ENCODE measurements at regions not wholly inside any gene's neighbourhood (a gene's known extent, or its start where the extent isn't known, plus 50 kb on each side); places are given as distances from the start of the nearest gene placed in this dataset.
"Not testable (repeated sequence)": the region's sequence is repeated elsewhere in the genome, so short reads cannot be mapped to it uniquely, and the experiment has no call there.

DNA sequence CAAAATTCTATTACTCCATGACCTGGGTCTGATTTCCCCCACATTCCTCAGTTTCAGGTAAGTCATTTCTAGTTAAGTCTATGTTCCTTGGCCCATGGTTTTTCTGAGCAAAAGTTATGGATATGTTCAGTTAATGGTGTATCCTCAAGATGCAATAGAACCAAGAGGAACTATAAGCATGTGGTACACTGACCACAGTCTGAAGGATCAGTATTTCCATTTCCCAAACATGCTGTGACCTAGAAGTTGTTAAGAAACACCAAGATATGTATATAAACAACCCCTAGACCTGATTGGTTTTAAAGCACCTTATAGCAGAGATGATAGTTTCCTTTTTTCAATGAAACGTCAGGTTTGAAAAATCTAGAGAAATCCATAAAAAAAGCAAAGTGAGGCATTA, 94.2 kb upstream of the ABCB5 start:
- DNase-seq = no peak

DNA sequence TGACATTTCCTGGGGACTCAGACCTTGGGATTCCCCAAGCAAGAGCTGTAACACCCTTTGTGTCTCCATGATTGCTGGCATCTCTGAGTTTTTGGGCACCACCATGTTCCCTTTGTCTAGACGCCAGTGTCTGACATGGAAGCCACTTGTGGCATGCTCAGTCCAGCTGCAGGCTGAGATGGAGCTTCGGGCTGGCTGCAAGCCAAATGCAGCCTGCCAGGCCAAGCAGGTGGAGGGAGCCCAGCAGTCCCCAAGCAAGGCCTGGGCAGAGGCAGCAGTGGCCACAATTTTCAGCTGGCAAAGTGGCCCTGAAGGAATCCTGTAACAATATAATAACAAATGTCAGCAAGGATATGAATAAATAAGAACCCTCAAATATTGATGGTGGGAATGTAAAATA, 86.2 kb upstream of the ABCB5 start:
- no peak for DNase-seq

DNA sequence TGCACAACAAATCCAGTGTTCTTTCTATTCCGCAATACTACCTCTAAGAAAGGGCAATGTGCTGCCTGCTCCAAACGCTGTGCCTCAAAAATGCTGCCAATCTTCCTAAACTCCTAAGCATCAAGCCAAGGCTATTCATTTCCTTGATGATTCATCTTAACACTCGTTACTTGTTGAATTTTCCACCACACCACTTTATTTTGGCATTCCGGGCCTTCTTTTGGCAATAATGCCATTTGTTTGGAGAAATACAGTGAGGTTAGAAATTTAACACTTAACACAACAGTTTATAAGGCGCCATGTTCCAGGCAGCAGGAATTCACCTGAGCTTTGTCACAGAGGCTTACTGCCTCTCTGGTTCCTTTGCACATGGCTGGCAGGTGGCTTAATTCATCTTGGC, 82.6 kb upstream of the ABCB5 start:
- no peak for DNase-seq

DNA sequence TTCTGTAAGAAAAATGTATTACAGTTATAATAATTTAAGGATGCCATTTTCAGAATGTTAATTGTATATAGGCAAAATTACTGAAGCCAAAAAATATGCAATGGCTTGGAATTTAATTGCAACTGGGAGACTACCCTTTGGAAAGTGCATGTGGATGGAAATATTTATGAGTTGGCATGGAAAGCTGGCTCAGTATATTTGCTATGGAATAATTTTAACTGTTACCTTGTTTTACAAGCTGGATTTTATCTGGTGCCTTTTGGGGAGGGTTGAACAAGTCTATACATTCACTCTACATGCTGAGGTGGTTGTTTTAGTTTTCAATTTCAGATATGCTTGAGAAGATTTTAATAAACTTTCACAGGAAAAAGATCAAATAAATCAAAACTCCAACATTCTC, 80.9 kb upstream of the ABCB5 start:
- DNase-seq = no peak

DNA sequence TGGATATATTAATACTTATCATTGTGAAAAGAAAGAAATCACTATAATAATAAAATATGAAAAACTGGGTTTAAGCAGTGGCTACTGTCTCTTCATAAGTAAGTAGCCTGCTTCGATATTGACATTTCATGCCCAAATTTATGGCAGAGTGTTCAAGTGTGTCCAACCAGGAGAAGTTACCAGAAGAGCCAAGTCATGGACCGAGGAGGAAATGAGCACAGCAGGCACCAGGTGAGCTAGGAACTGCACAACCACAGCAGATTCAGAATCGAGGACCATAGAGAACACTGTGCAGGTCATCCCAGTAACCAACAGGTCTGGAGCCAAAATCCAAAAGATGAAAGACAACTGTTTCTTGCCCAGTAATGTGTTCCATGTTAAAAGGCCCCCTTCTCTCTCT, 79.9 kb upstream of the ABCB5 start:
- no peak for DNase-seq

DNA sequence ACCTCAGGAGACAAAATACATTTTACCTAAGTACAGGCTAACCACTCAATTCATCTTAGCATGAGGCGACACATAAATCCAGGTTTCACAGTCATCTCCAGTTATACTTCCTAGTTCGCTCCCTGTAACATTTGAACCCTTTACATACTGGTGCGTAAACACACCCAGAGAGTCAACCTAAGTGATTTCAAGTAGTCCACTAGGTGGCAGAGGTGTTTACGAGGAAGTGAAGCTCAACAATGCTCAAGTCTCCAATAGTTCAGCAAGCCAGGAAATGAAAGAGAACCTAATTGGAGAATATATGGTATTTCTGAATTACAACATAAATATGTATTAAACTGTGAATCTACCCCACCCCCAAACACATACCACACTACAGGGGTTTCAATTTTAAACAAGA, 76.3 kb upstream of the ABCB5 start:
- DNase-seq = no peak

DNA sequence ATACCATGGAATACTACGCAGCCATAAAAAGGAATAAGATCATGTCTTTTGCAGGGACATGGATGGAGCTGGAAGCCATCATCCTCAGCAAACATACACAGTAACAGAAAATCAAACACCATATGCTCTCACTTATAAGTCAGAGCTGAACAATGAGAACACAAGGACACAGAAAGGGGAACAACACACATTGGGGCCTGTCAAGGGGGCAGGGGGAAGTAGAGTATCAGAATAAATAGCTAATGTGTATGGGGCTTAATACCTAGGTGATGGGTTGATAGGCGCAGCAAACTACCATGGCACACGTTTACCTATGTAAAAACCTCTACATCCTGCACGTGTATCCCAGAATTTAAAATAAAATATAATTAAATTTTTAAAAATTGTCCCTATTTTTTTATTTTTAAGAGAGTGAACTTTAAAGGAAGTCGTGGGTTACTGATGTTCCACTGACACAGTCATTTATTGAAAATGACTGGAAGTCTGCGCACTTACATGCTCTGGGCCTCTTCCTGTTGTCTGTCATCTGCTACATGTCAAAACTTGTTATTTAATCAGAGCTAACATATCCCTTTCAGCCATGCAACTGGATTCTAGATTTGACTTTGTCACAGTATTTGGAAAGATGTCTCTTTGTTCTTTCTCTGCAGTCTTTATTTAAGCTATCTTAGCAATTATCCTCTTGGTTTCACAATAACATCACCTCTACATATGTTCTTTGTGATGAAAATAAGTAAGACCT, 73.7 kb upstream of the ABCB5 start:
- no peak for DNase-seq

DNA sequence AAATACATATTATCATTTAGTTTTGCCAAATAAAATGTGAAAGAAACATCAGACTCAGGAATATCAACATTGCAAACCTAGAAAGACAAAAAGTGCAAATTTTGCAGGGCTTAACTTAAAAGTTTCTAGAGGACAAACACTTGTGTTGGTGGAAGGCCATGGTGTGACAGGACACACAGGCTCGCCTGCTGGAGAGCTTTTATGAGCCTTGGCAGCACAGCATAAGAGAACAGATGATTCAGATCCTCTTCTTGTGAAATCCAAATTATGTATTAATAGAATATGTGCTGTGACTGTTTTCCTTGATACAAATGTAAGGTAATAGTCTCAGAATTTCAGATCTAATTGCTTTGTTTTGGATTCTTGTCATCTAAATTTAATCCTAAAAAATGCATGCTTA, 72.9 kb upstream of the ABCB5 start:
- no peak for DNase-seq

DNA sequence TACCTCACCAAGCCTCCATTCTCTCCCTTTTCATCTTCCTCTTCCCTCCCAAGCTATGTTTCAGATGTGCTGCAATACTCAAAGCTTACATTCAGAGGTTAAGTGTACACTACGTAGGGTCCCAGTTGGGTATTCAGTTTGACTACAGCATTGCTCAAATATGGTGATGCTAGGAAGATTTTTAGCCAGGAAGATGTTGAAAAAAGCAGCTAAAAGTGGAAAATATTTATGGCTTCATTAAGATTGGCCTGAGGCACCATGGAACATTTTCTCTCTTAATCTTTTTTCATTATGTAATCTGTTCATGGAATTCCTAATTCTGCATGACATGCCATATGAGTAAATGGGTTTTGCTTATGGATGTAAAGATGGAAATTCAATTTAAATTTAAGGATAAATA, 72.0 kb upstream of the ABCB5 start:
- no peak for DNase-seq

DNA sequence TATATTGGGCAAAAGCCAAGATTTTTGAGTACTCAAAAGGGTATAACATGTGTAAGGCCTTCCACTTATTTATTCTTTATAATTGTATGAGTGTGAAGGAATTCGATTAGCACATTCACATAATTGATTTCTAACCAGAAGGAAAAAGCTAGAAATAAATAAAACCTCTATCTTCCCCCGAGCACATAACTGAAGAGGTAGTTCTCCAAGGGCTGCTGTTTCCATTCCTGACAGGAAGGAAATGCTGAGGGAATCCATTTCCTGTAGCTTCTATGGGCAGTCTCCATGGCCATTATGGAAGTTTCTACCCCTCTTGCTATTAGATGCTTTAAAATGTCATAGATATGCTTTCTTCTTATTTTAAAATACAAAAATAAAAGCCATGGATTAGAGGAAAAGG, 70.5 kb upstream of the ABCB5 start:
- DNase-seq = no peak

DNA sequence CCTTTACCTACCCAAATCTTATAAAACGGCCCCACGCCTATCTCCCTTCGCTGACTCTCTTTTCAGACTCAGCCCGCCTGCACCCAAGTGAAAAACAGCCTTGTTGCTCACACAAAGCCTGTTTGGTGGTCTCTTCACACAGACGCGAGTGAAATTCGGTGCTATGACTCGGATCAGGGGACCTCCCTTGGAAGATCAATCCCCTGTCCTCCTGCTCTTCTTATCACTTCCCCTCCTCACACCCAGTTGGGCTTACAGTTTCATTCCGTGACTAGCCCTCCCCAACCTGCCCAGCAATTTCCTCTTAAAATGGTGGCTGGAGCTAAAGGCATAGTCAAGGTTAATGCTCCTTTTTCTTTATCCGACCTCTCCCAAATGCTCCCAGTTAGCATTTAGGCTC, 68.5 kb upstream of the ABCB5 start:
- DNase-seq = not testable (repeated sequence)

DNA sequence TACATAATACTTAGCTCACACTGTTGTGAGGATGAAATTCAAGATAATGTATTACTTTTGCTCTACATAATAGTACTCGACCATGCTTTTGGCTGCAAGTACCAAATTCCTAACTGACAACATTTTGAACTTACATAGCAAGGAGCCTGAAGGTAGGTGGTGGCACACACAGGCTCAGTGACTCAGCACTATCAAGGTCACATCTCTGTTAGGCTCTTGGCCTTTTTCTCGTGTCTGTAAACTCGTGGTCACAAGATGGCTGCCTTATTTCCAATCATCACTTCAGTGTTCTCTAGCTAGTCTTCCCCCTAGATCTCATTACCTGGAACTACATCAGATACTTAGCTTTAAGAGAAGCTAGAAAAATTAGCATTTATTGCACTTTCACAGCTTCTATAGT, 61.4 kb upstream of the ABCB5 start:
- DNase-seq = no peak

DNA sequence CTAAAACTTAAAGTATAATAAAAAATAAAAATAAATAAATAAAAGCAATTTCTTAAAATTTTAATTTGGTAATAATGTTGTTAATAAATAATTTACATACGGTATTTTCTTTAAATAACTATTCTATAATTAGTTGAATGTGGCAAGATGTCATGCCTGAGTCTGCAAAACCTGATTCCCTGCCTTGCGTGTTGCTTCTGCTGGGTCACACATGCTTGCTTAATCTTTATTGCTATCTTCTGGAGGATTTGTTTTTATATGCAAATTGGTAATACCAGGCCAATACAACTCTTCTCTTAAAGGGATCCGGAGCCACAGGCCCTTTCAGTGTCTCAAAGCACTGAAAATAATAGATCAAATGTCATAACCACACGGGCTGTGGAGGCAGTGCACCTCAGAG, 59.4 kb upstream of the ABCB5 start:
- no peak for DNase-seq

DNA sequence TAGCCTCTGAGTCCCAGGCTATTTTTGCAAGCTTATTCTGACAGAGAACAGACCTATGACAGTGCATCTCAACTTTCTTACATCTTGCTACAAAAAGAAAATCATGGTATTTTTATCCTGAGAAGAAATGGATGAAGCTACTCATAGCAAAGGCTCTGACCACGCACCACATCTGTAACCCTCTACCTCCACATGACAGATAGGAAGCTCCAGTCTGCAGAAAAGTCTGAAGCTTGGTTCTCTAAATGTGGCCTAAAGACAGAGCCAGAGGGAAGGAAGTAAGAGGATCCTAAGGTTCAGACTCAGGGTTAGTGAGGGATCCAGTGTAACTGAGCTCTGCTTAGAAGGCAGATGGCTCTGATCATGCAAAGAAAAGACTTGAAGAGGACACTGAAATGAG, 58.4 kb upstream of the ABCB5 start:
- DNase-seq = no peak

DNA sequence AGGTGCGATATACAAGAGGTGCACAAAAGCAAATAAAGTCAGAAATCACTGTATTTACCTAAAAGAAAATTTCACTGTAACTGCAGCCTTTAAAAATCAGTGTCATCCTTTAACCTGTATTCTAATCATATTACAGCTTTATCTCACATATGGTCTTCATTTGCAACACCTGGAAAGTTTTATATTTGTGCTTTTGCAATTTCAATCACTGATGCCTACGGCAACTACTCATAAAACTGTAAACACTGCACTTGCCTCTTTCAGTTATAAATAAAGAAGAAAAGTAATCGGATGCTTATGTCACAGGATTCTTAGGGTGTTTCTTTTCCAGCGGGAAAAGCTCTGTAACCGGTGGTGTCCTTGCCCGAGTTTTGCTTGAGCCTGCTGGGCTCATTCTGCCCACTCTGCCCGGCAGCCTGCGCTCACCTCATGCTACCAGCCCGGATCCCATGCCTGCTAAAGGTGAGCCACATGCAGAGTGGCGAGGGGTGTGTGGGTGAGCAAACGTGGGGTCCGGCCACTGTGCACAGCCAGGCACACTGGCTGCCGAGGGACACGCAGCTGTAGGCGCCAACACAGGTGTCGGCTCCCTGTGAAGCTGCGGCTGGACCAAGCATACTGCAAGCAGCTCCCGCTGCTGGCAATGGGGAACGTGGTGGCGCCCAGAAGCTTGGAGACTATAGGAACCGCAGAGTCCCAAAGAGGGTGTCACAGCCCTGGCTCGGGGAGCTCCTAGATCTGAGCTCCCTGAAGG, 56.3 kb upstream of the ABCB5 start:
- DNase-seq = no peak

DNA sequence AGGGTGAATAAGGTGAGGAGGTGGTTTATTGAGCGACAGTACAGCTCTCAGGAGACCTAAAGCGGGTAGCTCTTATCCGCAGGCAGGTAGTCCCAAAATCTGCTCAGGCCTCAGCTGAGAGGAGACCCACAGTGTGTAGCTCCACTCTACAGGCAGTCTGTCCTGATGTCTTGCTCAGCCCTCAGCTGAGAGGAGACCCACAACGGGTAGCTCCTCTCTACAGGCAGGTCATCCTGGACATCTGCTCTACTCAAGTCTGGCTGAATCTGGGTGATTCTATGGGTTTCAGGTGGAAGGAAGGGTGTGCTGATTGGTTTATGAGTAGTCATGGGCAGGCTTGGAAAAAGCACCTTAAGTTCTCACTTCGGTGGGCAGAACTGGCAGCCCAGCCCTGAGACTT, 55.6 kb upstream of the ABCB5 start:
- DNase-seq = no peak

DNA sequence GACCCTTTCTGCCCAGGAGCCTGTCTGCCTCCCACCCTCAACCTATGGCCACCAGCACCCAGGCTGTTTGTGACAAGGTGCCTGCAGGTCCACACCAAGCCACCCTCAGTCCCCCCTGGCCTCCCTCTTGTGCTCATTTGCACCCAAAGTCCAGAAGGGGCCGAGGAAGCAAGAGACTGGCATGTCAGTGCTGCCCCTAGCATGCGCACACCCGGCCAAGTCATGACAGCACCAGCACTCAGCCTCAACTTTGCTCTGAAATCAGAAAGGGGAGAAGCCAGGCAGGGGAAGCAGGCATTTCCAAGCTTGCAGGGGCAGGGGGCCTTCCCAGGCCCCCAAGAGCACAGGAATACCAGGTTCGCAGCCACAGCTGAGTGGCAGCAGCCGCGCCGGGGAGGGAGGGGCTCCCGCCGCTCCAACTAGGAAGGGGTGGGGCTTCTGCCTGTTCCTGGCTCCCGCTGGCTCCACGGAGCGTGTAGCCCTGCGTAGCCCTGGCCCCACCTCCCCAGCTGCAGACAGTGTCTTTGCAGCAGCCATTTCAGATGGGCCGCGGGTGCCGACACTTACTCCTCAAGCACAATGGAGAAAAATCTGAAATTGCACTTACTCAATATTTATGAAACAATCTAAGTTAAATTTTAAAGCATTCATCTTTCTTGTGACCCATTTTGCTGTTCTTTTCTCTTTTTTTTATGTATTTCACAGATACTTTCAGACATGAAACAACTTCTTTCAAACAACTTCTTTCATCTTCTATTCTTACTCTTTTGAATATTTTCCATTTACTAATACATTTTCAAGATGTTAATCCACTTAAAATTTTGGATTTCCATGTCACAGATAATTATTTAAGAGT, 54.9 kb upstream of the ABCB5 start:
- DNase-seq = peak; percentile 70

DNA sequence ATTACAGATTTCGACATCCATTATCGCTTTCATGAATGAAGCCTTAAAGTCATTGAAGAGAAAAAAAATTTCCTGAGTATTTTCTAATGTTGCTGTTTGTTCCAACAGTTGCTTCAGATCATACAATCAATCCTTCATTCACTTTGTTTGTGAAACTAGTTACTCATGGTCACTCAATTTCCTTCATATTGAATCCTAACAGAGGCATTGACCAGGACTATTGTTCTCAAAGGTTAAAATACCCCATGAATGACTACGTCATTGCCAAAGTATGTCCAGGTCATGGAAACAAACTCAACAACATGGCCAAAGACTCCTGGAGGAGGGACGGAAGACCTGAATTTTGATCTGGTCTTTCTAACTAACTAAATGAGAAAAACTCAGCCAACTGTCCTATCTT, 54.0 kb upstream of the ABCB5 start:
- no peak for DNase-seq

DNA sequence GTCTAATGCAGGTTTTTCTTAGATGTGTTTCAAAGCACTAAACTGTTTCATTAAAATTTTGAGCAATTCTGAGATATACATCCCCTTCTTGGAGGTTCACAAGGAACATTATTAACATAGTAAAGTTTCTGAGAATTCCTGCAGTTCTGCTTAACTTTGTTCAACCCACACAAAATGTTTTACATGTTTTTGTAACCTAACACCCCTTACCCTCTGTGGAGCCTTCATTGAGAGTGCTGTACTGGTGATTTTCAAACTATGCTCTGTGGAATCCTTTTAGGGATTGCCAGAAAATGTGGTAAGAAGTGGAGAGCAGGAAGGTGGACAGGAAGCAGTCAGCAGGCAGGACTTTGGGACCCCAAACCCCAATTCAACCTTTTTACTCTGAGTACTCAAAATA, 53.6 kb upstream of the ABCB5 start:
- DNase-seq = no peak

DNA sequence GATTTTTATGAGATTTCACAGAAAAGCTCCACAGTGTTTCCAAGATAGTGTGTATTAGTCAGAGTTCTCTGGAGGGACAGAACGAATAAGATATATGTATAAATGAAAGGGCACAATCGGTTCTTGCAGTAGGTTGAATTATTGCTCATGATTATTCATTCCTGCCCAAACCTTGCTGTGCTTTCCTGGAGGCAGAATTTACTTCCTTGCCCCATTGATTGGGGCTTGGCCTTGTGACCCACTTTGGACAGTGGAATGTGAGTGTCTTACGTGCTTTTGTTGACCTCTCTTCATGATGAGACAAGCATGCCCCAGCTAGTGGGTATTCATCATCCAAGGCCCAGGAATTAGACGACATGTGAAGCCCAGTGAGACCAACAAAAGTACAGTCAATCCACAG, 53.0 kb upstream of the ABCB5 start:
- no peak for DNase-seq

Data from NCI-H1105 (cell line).